ENCODE measurements at regions not wholly inside any gene's neighbourhood (a gene's known extent, or its start where the extent isn't known, plus 50 kb on each side); places are given as distances from the start of the nearest gene placed in this dataset.

GRCh38 chr3:174777813-174778212 lies 81.3 kb upstream of the NAALADL2 start:
- DNase-seq (ENCODE audit: low read depth) = no peak

- no peak for DNase-seq (ENCODE audit: low read depth)
Measured at GRCh38 chr3:174783502-174783901, 75.6 kb upstream of the NAALADL2 start.

GRCh38 chr3:174784206-174784934 lies 74.8 kb upstream of the NAALADL2 start:
- DNase-seq (ENCODE audit: low read depth) = no peak

GRCh38 chr3:174786825-174787224 lies 72.3 kb upstream of the NAALADL2 start:
- no peak for DNase-seq (ENCODE audit: low read depth)

- DNase-seq (ENCODE audit: low read depth) = no peak
Measured at GRCh38 chr3:174791161-174791560, 68.0 kb upstream of the NAALADL2 start.

- no peak for DNase-seq (ENCODE audit: low read depth)
Measured at GRCh38 chr3:174792864-174793263, 66.3 kb upstream of the NAALADL2 start.

All from stimulated activated CD8-positive, alpha-beta memory T cell treated with anti-CD3 and anti-CD28 coated beads, Interleukin-12 subunit alpha, Interleukin-12 subunit beta, amount 100 ng/mL, for 4 hours (primary cell).